ACHN (cell line): ENCODE measurements at regions not wholly inside any gene's neighbourhood (a gene's known extent, or its start where the extent isn't known, plus 50 kb on each side); places are given as distances from the start of the nearest gene placed in this dataset.

Experiments
- DNase-seq: peaks from one replicate; pipeline ENCODE4 v3.0.0-alpha.2; 2015
- in situ Hi-C: cut with HindIII; loops from 2 replicates; pipeline ENCODE4 v1.10.0; 2017; ENCODE audit warnings: low sequenced_read_pairs, low pct_ligation_motif_present, low pct_unique_long_range_greater_than_20kb

DNA sequence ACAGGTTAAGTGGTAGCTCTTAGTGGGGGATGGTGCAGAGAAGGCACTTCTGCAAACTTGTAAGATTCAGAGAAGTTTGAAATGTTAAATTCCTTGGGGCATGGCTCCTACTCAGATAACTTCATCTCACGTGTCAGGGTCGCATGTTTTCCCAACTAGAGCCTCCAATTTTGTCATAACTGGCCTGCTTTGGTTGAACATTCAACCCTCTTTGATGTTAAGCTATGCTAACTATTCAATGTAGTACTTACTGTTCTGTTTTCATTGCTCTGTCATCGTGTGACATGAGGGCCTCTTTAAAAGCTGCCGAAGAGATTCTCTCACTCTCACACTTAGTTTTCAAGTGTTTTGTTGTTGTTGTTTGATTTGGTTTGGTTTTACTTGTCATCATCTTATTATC is 280.8 kb downstream of the CDH11 start:
- no peak for DNase-seq
- in situ Hi-C loops: no loop called here

- in situ Hi-C loops: no loop called here
- no peak for DNase-seq
Measured at GRCh38 chr16:64830653-64831052, 291.2 kb downstream of the CDH11 start.

DNA sequence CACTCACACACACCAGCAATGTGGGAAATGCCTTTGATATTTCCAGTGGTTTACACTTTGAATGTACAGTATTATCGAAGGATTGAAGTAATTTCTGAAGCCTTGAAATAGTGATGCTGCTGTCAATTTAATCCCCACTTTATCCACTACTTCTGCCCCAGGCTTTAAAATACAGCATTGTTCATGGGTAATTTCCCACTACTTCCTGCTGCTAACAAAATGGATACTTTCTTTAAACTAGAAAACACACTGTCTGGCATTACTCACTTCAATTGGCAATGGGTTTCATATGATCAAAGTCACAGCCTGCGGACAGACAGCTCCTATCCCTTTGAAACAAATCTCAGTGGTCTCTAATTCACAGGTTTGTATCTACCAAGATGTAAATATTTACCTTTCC is 292.2 kb downstream of the CDH11 start:
- no peak for DNase-seq
- in situ Hi-C loops: no loop called here

DNA sequence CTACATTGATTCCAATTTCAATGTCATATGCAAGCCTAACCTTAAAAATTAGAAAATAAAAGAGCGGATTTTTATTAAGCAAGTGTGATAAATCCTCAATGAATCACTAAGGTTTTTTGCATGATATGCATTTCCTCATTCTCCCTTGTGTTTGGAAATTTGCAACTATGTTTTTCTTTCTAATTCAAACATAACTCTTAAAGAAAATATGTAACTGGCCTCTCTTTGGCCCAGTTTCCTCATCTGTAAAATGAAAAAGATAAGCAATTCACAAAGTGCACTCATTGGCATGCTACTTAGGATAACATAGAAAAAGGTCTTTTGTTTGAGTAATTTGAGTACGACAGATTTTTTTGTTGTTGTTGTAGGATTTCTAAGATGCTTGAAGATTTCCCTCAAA is 295.5 kb downstream of the CDH11 start:
- in situ Hi-C loops: no loop called here

DNA sequence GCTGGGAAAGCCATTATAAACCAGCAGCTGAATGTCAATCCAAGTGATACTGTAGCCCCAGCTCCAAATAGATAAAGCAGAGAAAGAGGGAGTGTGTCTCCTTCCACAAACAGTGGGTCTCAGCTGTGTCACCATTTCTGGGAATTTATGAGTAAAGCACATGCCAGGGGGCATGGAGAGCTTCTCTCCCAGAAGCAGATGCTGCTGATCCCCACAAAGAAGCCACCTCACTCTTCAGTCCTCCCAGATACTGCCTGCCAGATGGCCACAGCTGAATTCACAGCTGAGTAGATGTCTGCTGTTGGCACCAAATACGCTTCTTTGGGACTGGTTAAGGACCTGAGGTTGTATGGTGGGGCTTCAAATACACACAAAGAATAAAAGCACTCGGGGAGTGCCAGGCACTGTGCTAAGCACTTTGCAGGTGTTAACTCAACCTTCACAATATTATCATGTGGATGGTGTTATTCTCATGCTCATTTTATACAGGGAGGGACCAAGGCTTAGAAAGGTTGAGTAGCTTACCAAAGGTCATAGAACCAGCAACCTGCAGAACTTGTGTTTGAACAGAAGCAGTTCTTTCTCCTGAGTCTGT is 298.3 kb downstream of the CDH11 start:
- DNase-seq: no peak
- in situ Hi-C loops: no loop called here

More for the DNA sequence above, 295.5 kb downstream of the CDH11 start:
- DNase-seq: no peak

DNA sequence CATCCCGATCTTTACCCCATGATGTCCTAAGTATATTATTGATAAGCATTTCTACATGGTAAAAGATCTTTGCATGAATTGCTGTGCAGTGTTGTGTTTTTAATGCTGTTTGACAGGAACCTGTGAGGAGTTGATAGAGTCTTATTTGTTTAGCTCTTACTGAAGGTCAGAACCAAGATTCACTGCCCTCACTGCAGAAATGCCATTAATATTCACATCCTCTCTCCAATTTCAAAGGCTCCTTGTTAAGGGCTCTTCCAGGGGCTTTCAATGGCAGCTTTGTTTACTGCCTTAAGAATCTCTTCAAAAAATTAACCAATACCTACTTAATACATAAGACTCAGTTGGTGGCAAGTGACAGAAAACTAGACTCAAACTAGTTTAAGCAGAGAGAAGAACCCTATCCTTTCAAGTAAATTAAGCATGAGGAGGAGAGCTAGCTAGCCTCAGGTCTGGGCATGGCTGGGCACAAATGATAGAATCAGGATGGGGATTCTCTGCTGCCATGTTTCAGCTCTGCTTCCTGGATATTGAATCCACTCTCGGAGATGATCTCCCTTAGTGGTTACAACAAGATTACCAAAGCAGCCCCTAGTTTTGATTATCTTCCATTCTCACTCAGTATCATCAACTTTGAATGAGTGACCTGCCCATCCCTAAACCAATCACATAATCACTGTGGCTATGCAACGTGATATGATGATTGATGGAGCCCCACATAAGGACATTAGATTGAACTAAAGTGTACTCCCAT is 311.8 kb downstream of the CDH11 start:
- no peak for DNase-seq
- in situ Hi-C loops: no loop called here

- no peak for DNase-seq
- in situ Hi-C loops: no loop called here
Measured at GRCh38 chr16:64808474-64808873, 313.4 kb downstream of the CDH11 start.

DNA sequence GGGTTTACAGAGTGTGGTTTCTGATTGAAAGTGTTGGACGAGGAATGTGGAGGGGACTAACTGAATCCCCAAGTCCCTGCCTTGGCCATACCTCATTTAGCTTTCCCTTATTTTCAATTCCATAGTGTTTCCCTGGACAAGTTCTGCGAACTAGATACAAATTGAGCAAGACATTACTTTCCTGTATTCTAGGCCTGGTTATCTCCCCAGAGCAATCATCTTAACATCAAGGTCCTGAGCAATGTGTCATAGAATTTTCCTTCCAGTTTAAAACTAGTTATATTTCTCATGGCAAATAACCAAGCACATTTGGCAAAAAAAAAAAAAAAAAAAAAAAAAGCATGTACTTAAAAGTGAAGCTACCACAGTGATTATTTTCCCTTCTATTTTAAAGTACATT is 330.1 kb downstream of the CDH11 start:
- in situ Hi-C loops: no loop called here

DNA sequence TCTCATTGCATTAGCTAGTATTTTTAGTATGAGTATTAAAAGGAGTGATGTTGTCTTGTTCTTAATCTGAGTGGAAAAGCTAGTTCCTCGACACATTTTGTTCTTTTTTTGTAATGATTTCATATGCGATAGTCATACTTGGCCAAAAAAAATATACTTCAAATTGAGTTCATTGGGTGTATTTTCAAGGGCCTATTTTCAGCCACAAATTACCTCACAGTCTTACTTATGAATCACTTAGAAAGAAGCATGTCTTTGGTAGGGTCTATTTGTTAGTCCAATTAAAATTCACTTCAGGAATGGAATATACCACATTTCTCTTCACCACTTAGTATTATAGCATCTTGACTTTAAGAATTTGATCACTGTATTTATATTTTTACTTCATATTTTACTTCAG is 337.2 kb downstream of the CDH11 start:
- DNase-seq: no peak
- in situ Hi-C loops: no loop called here

More for the DNA sequence above, 330.1 kb downstream of the CDH11 start:
- DNase-seq: no peak

DNA sequence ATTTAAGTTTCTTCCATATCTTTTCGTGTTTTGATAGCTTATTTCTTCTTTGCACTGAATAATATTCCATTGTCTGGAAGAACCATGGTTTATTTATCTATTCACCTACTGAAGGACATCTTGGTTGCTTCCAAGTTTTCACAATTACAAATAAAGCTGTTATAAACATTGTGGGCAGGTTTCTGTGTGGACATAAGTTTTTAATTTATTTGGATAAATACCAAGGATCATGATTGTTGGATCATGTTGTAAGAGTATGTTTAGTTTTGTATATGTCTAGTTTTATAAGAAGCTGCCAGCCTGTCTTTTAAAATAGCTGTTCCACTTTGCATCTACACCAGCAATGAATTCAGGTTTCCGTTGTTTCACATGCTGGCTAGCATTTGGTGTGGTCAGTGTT is 339.4 kb downstream of the CDH11 start:
- DNase-seq: no peak
- in situ Hi-C loops: no loop called here

DNA sequence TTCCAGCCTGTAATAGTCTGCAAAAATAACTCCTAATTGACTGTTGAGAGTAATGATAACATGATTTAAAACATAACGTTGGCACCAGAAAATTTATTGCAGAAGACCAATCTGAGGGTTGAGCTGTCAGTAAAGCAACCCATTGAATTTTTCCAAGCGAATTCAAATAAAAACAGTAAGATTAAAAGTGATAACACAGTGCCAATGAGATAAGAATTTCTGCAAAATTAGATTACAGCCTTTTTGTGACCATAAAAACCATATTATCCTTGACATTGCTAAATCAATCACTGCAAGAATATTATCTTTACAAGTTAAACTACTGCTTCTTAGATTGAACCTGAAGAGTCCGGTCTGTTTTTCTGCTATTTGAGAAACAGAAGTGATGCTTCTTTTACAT is 341.4 kb downstream of the CDH11 start:
- in situ Hi-C loops: no loop called here
- no peak for DNase-seq

DNA sequence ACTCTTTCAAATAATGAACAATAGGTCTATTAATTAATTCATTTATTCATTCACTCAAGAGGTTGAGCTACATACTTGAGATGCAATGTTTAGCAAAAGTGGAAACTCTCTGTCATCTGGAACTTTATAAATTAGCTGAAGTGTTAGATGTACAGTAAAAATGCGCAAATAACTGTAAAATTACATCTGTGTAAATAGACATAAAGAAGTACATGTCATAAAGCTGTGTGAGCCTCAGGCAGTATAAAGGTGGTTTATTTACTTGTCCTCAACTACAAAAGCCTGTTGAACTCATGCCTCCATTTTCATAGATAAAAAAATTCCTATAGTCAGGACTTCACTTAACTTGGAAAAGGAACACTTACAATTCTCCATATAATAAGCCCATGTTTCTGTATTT is 343.1 kb downstream of the CDH11 start:
- no peak for DNase-seq
- in situ Hi-C loops: no loop called here

GRCh38 chr16:64773638-64774037 is 348.2 kb downstream of the CDH11 start:
- in situ Hi-C loops: no loop called here
- no peak for DNase-seq

DNA sequence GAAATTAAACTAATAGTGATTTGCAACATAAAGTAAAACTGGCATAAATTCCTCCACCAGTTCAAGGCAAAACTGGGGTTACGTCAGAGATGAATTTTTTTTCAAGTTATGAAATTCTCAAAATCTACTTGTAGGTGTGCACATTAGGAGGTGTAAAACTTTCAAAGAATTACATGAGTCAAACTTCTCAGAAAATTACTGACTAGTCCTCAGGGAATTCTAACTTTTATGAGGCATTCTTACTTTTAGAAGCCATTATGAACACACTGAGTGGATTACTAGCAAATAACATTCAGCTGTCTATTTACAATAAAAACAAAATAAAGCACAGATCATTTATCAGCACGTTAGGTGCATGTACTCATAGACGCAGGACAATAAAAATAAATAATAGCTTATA is 348.7 kb downstream of the CDH11 start:
- in situ Hi-C loops: no loop called here
- DNase-seq: no peak

GRCh38 chr16:64771273-64771672 is 350.6 kb downstream of the CDH11 start:
- no peak for DNase-seq
- in situ Hi-C loops: no loop called here

GRCh38 chr16:64762211-64762610 is 359.7 kb downstream of the CDH11 start:
- no peak for DNase-seq
- in situ Hi-C loops: no loop called here

DNA sequence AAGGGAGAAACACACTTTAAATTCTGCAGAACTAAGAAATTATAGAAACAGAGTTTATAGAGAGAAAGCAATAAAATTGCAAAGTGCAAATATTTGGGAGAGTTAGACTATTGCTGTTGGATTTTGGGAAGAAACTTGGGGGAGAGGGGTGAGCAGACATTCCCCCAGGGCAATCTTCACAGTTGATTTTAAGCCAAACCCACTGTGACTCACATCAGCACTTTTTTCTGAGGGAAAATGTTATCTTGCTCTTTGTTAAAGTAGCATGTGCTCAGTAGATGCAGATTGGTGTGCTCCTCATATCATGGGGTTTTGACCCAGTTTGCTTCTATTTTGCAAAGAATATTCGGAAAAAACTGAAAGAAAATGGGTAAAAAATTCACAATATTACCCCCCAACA is 367.6 kb downstream of the CDH11 start:
- DNase-seq: no peak
- in situ Hi-C loops: no loop called here

- no peak for DNase-seq
- in situ Hi-C loops: no loop called here
Measured at GRCh38 chr16:64751906-64752305, 370.0 kb downstream of the CDH11 start.

DNA sequence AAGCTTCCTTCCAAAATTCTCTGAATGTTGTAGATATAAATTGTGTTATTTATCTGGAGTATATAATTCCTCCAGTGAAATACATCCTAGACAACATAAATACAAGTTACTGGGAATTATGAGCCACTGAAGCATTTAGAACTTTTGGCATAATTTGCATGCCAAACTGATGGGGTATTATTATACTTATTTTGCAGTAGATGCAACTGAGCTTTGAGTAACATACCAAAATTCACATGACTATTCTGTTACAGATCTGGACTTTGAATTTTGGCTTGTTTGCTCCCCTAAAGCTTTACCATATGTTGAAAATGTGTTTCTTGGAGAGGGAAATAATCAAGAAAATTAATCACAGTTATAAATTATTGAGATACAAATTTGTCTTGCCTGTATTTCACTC is 372.5 kb downstream of the CDH11 start:
- in situ Hi-C loops: no loop called here
- DNase-seq: no peak

GRCh38 chr16:64745258-64745930 is 376.5 kb downstream of the CDH11 start:
- in situ Hi-C loops: no loop called here
- DNase-seq: no peak
